B cell (primary cell): ENCODE measurements at regions not wholly inside any gene's neighbourhood (a gene's known extent, or its start where the extent isn't known, plus 50 kb on each side); places are given as distances from the start of the nearest gene placed in this dataset.

Experiments
- EZH2 ChIP-seq: IDR thresholded peaks from 2 replicates; pipeline ENCODE4 v1.6.1; 2012; ENCODE audit warnings: borderline replicate concordance, low read depth, mild to moderate bottlenecking, moderate library complexity, low read length; ENCODE audit not compliant: insufficient read depth, poor library complexity, severe bottlenecking
- TF ChIP-seq, protein P1 (sequence below): fragments of 200-600 bp; IDR thresholded peaks from one replicate; pipeline ENCODE4 v1.8.0; 2022; ENCODE audit warnings: antibody characterized with exemption, mild to moderate bottlenecking

DNA sequence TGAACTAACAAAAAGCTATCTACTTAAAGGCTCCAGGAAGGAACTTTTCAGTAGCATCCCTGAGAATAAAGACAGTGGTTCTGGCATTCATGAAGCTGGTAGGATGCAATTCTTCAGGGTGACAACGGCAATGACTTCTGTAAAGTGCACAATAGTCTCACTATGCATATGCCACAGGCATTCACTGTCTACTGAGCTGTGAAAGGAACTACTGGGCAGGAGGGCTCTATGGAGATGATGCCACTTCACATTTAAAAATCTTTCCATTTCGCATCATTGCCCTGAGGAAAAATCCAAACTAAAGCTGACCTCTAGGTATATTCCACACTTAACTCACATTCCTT is 2020.6 kb upstream of the PCDH20 start:
- TF ChIP-seq, protein P1, sequence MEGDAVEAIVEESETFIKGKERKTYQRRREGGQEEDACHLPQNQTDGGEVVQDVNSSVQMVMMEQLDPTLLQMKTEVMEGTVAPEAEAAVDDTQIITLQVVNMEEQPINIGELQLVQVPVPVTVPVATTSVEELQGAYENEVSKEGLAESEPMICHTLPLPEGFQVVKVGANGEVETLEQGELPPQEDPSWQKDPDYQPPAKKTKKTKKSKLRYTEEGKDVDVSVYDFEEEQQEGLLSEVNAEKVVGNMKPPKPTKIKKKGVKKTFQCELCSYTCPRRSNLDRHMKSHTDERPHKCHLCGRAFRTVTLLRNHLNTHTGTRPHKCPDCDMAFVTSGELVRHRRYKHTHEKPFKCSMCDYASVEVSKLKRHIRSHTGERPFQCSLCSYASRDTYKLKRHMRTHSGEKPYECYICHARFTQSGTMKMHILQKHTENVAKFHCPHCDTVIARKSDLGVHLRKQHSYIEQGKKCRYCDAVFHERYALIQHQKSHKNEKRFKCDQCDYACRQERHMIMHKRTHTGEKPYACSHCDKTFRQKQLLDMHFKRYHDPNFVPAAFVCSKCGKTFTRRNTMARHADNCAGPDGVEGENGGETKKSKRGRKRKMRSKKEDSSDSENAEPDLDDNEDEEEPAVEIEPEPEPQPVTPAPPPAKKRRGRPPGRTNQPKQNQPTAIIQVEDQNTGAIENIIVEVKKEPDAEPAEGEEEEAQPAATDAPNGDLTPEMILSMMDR = no peak
- no peak for TF ChIP-seq EZH2
